ENCODE measurements at regions not wholly inside any gene's neighbourhood (a gene's known extent, or its start where the extent isn't known, plus 50 kb on each side); places are given as distances from the start of the nearest gene placed in this dataset.

- no peak for FAIRE-seq
Measured at GRCh38 chr4:38311495-38312126, 351.4 kb downstream of the PTTG2 start.

GRCh38 chr4:38313175-38313574 lies 350.8 kb upstream of the KLF3 start:
- H3K27ac ChIP-seq (ENCODE audit: low read depth in 2 of 2, low read length in 2 of 2), result no peak overlapping the region
- DNase-seq, result peak in 3 of 5 donors; percentile 24 to 54 (median 53)
- no peaks in the 10 kb centered on the region for H3K9me3 ChIP-seq (ENCODE audit: control insufficient read depth in 2 of 3, insufficient read depth in 1 of 3, low read length in 3 of 3)
- intact Hi-C loops (cut with DNase I), result no loop called here
- FAIRE-seq, result no peak
- H3K36me3 ChIP-seq (ENCODE audit: control insufficient read depth in 2 of 3, insufficient read depth in 3 of 3, low read length in 3 of 3), result no peaks in the 10 kb centered on the region
- H3K4me3 ChIP-seq (ENCODE audit: low read length in 3 of 3), result no peak overlapping the region
- TF ChIP-seq CTCF (IDR thresholded peaks at IDR 0.05; ENCODE audit: borderline replicate concordance, extremely low read depth, insufficient read depth), result no peak
- H3K4me1 ChIP-seq (ENCODE audit: control insufficient read depth in 2 of 3, insufficient read depth in 2 of 3, low read depth in 1 of 3, low read length in 3 of 3), result peaks cover 0 to 2% (median under 1%) of the 10 kb centered on the region in 3 donors
- no peak overlapping the region for H3K9ac ChIP-seq (ENCODE audit: low read length in 3 of 3)
- no peaks in the 10 kb centered on the region for H3K27me3 ChIP-seq (ENCODE audit: control insufficient read depth, insufficient read depth, low read length)

More at GRCh38 chr4:38311495-38312126, 351.4 kb downstream of the PTTG2 start:
- no peaks in the 10 kb centered on the region for H3K4me1 ChIP-seq (ENCODE audit: control insufficient read depth in 2 of 3, insufficient read depth in 2 of 3, low read depth in 1 of 3, low read length in 3 of 3)
- no peaks in the 10 kb centered on the region for H3K36me3 ChIP-seq (ENCODE audit: control insufficient read depth in 2 of 3, insufficient read depth in 3 of 3, low read length in 3 of 3)
- TF ChIP-seq CTCF (IDR thresholded peaks at IDR 0.05; ENCODE audit: borderline replicate concordance, extremely low read depth, insufficient read depth), result no peak
- H3K27ac ChIP-seq (ENCODE audit: low read depth in 2 of 2, low read length in 2 of 2), result no peak overlapping the region
- H3K27me3 ChIP-seq (ENCODE audit: control insufficient read depth, insufficient read depth, low read length), result no peaks in the 10 kb centered on the region
- no peak for DNase-seq
- no peak overlapping the region for H3K9ac ChIP-seq (ENCODE audit: low read length in 3 of 3)
- no peak overlapping the region for H3K4me3 ChIP-seq (ENCODE audit: low read length in 3 of 3)
- no peaks in the 10 kb centered on the region for H3K9me3 ChIP-seq (ENCODE audit: control insufficient read depth in 2 of 3, insufficient read depth in 1 of 3, low read length in 3 of 3)
- intact Hi-C loops (cut with DNase I), result no loop called here

- Histone ChIP-seq H3K9ac (ENCODE audit: low read length in 3 of 3) (no peak overlapping the region), H3K36me3 (ENCODE audit: control insufficient read depth in 2 of 3, insufficient read depth in 3 of 3, low read length in 3 of 3) (no peaks in the 10 kb centered on the region), H3K4me1 (ENCODE audit: control insufficient read depth in 2 of 3, insufficient read depth in 2 of 3, low read depth in 1 of 3, low read length in 3 of 3) (peaks cover 2 to 6% (median 4%) of the 10 kb centered on the region in 3 donors), H3K27me3 (ENCODE audit: control insufficient read depth, insufficient read depth, low read length) (no peaks in the 10 kb centered on the region), H3K4me3 (ENCODE audit: low read length in 3 of 3) (no peak overlapping the region), H3K27ac (ENCODE audit: low read depth in 2 of 2, low read length in 2 of 2) (peak overlapping the region in 1 of 2 donors; percentile 12), H3K9me3 (ENCODE audit: control insufficient read depth in 2 of 3, insufficient read depth in 1 of 3, low read length in 3 of 3) (no peaks in the 10 kb centered on the region)
- no peak for TF ChIP-seq CTCF (IDR thresholded peaks at IDR 0.05; ENCODE audit: borderline replicate concordance, extremely low read depth, insufficient read depth)
- intact Hi-C loops (cut with DNase I), result no loop called here
- DNase-seq, result no peak
- no peak for FAIRE-seq
Measured at GRCh38 chr4:38313999-38314561, 349.9 kb upstream of the KLF3 start.

All from kidney (tissue), 13 donors.